GM21723 (cell line): ENCODE measurements at regions not wholly inside any gene's neighbourhood (a gene's known extent, or its start where the extent isn't known, plus 50 kb on each side); places are given as distances from the start of the nearest gene placed in this dataset.

Experiments
- ATAC-seq: cut with Tn5 transposase; IDR thresholded peaks from one replicate; pipeline ENCODE4 v1.9.1; 2021; ENCODE audit warnings: mild to moderate bottlenecking, moderate library complexity; ENCODE audit not compliant: unreplicated experiment

DNA sequence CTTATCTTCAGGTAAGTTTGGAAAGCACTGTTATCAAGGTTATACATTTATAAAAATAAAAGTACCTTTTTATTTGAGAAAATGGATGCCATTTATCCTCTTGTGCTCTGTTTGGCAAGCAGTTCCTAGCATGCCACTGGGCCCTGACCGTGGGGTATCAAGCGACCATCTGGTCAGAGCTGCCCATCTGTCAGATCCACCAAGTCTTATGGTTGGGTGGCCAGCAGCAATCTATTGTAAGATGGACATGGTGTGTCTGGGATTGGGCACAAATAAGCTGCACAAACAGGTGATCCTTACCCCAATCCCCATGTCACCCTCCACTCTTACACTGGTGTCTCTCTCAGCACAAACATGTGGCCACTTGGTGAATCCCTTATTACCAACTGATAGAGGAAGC is 178.5 kb downstream of the DLEU7 start:
- no peak for ATAC-seq

DNA sequence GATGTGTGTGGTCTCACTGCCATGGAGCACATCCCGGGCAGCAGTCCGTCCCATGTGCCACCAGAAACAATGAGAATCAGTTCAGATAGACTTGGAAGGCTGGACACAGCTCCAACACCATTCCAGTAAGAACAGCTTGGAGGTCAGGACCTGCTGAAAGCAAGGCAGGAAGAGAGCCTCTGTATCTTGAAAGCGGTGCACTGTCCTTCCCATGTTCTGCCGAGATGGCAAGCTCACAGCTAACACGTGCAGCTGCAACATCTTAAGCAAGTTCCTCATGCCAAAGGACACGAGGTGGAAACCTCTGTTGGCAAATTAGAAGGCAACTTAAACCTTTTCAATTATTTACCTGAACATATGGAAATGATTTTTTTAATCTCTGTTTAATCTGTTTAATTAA is 175.4 kb downstream of the DLEU7 start:
- no peak for ATAC-seq

DNA sequence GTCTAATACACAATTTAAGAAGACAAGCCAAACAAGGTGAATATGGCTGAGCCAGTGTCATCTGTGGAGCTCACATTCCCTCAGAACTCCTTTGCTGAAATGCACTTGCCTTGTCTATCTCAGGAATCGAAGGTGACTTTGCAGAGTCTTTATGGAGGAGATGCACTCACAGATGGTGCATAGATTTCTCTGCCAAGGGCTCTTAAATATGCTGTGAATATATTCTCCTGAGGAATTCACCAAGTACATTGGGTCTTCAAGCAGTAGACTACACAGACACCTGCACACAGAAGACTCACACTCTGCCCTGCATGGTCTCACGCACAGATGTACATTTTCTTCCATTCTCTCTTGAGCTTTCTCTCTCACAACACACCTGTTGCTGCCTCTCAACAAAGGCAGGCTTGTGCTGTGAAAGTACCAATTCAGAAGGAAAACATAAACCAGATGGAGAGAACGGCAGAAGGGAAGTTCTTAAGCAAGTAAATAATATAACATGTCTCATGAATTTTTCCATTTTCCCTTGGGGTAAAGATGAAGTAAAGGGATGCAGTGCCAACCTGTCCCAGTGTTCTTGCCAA is 174.7 kb downstream of the DLEU7 start:
- ATAC-seq, result no peak

DNA sequence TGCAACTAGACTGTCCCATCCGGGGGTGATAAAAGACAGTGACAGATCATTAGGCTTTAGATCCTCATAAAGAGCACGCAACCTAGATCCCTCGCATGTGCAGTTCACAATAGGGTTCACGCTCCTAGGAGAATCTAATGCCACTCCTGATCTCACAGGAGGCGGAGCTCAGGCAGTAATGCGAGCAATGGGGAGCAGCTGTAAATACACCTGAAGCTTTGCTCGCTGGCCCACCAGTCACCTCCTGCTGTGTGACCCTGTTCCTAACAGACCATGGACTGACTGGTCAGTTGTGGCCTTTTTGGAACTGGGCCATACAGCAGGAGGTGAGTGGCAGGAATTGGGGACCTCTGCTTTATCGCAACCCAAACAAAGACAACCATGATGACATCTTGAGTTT is 173.2 kb downstream of the DLEU7 start:
- no peak for ATAC-seq

DNA sequence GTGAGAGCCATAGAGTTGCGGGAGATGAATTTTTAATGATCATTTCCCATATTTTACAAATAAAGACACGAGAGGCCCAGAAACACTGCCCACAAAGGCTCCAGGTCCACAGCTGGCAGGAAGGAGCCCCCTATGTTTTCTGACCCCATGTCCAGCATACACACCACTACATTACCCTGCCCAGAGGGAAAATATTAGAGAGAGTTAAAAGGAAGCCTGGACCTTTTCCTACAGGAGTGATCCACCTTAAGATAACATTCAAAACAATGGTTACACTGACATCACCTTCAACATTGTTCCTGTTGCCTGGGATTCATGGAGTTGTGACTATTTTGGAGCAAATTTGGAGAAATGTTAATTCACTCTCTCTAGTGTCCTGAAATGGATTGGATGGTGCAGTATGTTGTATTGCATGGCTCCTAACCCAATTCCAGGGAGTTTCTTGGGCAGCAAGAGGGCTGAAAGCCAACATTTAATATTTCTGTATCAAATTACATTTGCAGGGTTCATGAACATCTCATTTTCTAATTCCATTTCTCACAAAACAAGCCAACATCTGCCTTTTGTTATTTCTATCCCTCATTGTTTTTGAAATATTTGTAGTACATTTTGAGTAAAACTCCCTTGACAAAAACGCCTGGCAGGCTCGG is 172.5 kb downstream of the DLEU7 start:
- ATAC-seq, result no peak

DNA sequence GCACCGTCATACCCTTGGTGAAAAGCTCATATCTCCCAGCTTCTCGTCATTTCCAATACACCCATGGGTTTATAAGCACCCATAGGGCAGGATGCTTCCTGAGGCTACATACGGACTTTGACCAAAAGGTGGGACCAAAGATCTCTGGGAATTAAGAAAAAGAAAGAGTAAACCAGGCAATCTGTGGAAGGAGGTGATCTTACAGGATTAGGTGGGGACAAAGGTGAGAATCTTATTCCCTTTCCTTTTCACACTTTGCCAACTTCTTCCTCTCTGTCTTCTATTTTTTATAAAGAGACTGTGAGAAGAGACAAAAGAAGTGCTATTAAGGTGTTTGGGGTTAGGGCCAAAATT is 172.0 kb downstream of the DLEU7 start:
- ATAC-seq, result no peak

DNA sequence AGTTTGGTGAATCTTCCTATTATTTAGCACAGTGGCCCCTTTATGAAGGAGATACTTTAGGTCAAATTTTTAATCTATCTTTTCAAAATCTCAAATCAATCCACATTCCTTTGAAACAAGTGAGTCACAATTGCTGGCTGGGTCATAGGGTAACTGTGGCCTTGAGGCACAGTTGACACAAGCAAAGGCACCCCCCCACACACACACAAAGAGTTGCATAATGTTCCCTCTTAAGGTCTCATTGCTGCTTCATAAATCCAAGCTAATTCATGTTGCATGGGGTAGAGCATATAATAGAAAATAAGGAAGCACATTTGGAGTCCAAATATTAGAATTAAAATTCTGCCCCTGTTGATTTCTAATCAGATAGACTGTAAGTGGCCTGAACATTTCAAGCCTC is 171.5 kb downstream of the DLEU7 start:
- ATAC-seq, result no peak

DNA sequence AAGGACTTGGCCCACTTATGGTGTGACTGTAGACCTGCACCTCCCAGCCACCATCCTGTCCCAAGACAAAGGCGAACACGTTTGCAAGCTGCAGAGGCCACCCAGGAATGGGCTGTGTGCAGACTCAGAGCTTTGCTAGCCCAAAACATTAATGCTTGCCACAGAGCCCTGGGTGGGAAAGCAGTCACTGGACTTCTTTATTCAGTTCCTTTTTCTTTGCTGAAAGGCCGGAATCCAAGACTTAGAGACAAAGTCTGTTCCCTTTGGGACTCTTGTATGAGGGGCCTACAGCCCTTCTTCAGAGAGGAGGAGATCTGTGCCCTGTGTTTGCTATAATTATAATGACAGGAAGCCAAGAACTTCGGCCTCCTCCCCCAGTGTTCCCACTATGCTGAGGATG is 167.8 kb downstream of the DLEU7 start:
- no peak for ATAC-seq

DNA sequence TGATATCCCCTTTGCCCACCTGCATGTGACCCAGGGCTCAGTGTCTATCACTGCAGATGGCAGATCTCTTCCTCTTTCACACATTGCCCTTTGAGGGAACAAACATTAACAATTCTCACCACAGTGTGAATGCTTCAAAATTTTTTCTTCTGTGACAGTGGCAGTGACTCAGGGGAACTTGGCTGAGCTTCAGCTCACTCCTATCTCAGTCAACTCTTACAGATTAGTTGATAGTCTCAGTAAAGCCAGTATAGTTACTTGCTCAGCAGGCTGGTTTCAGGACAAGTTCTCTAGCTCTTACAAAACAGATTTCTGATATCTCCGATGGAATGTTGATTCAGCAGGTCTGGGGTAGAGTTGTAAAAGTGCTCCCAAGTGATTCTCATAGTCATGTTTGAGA is 166.9 kb downstream of the DLEU7 start:
- ATAC-seq, result no peak

DNA sequence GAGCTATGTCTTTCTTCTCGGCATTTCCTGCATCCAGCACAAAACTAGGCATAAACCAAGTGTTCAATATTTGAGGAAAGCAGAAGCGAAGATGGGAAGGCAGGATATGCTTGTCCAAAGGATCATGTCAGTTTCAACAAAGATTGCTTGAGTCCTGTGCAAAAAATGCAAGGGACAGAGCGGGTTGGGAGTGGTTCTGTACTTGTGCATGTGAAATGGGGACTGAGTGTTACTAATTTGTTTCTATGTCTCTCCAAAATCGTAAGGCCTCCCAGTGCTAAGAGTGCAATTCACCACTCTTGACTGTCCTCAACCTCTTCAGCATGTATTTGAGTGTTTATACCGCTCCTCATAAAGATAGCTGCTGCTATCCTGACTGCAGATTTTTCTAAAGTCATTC is 166.2 kb downstream of the DLEU7 start:
- ATAC-seq, result no peak

DNA sequence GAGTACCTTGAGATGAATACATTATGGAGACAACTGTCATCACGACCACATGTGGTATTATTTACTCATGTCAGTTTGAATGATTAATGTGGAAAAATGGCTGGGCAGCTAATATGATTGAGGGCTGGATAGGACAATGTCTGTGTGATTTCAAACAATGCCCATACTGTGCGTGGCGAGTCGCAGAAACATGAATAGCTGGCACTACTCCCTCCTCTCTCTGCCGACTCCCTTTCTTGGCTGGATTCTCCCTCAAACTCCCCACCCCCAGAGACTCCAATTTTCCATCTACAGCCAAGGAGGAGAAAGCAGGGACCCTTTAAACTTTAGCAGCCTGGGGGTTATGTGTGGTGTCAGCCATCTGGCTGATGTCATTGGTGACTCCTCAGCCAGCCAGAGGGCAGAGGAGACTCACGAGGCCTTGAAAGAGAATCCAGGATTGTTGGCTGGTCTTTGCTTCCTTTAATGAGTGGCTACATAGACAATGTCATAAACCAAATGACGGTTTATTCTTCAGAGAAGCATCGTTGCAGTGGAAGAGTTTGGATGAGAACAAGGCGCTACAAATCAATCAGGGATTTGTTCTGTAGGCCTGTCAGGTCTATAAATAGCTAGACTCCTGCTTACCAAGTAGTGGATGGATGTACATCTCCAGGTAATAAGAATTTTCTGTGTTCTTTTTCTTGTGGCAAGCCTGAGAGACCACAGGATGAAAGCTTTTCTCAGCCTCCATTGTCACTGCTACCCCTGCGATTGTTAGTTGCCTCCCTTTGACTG is 165.6 kb downstream of the DLEU7 start:
- ATAC-seq, result no peak

DNA sequence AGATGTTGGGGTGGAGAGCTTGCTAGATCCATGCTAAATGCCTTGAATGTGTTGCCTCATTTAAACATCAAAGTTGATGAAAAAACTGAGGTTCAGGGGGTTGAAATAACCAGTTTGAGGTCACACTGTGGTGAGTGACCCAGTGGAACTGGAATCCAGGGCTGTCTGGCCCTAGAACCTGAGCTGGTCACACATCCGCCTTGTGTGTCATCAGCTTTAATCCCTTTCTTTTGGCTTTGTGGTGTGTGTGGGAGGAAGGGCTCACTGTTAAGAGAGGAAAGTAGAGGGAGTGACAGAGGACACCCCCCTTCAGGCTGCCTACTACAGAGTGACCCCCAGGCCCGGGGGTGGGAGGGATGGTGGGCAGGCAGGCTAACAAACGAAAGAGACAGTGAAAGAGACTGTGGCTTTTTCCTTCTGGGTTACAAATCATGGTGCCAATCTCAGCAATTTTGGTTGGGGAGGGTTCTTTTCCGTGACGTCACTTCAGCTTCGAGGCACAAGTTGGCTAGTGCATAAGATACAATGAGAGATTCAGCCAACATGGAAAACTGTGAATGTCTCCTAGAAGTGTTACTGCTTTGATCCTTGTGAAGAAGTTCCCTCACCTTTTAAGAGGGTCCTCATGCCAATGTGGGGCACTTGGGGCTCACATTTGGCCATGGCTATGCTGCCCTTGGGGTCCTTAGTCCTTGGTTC is 164.9 kb downstream of the DLEU7 start:
- no peak for ATAC-seq

DNA sequence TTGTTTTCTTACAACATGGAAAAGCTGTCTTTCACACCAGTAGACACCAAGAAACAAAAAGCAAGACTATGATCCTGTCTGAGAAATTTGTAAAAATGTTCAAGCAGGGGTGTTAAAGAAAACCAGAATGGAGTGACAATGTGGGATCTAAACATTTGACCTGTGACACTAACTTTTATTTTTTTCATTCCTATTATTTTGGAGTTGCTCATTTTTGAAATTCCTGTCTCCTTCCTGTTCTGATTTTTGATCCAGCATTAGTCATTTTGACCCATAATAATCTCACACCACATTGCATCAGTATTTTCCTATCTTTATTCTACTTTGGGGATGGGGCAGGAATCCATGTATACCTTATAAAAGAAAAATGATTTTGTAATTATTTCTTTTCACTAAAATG is 164.2 kb downstream of the DLEU7 start:
- no peak for ATAC-seq

DNA sequence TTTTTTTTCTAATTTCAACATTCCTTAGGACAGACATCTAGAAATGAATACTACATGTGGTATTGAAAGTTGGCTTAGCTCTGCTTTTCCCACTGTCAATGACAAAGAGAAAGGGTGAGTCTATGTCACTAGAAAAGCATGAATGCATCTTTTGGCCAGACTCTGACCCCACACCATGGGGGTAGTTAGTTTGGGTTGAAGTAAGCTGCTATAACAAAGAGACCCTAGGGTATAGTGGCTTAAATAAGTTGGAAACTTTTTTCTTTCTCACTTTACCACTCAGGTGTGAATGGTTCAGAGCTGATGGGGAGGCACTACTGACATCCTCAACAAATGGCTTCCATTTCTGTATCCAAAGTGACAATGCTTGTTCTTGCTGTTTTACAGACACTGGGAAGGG is 161.5 kb downstream of the DLEU7 start:
- no peak for ATAC-seq

DNA sequence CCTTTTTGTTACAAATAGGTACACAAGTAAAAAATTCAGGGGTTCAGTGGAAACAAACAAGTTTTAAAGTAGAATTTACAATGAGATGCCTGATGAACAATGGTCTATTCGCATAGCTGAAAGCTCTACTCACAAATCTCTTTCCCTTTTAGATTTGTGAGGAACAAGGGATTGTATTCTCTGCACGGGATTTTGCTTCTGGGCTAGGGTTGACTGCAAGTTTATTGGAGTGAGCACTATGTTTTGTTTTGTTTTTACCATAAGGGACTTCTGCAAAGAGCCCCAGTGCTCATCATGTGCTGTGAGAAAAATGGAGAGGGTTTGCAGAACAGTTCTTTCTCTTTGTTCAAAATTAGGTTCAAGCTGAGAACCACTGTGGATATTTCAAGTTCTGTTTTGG is 160.5 kb downstream of the DLEU7 start:
- ATAC-seq, result no peak

DNA sequence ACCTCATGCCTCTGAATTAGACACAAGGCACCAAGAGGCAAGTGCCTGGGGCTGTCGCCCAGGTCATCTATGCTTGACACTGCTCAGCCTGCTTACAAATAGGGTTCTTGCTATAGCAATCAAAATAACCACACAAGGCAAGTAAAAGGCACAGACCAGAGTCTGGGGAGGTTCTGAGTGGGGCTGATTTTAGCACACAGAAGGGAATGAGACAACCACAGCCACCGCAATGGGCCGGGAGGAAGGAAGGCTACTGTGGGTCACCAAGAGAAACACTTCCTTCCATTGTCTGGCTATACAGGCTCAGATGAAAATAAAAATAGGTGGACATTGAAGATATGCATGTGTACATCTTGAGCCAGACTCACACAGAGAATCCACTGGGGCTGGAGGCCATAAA is 159.1 kb downstream of the DLEU7 start:
- no peak for ATAC-seq

DNA sequence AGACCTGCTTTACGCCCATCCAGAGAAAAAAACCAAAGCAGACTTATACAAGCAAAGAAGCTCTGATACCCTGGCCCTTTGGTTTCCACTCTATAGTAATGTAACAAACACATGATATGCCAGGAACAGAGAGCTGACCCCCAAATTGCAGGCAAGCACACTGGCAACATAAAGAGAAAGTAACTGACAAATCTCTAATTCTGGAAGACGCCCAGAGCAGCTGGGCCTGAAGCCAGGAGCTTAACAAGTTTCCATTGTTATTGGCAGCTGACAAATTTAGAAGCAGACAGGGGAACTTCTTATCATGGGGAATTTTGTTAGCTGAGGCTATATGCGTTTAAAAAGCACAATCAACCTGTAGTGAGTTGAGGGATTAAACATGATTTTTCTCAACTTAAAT is 158.0 kb downstream of the DLEU7 start:
- no peak for ATAC-seq

DNA sequence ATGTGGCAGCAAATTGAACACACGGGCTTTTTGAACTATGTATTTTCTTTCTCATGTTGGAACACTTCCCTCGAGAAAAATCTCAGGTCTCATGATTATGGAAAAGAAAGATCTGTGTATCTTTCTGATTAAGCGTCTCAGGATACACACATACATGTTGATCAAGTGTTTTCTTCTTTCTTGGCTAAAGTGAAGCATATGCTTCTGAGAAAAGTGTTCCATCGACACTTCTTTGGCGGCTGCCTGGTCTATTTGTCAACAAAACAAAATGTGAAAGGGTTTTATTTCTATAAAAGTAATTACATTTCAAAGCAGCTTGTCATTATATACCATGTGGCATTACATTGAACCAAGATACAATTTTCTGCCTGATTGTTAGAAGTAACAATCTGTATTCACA is 157.5 kb downstream of the DLEU7 start:
- no peak for ATAC-seq

DNA sequence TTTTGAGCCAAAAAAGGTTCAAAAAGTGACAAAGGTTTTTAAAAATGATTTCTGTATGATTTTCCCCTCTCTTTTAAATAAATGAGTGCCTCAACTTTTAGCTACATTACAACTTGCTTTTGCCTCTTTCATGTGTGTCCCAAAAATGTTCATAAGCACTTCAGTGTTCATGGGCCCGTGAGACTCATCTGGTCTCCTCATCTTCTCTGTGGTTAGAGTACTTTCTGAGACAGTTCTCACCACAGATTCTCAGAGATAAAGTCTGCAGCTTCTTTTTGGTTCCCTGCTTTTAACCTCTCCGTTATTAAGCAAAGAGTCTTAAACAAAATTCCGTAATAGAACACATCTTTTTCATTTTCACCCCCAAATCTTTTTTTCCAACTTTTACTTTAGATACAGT is 156.9 kb downstream of the DLEU7 start:
- ATAC-seq, result no peak

DNA sequence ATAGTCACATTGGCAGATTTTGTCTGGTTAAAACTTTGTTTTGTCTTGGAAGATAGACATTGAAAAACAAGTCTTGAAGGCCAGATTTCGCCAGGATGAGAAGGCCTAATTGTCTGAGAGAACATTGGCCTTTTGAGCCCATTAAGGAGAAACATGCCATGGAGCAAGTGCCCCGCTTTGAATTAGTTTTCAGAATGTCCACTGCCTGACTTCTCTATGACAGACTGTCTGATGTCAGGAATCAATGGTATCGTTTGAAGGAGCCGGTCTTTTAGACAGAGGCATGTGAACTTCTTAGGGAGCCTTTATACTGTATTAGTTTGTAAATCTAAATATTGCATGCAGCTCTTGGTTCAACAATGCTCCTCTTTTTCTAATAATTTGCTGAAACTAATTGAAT is 155.9 kb downstream of the DLEU7 start:
- ATAC-seq, result no peak

DNA sequence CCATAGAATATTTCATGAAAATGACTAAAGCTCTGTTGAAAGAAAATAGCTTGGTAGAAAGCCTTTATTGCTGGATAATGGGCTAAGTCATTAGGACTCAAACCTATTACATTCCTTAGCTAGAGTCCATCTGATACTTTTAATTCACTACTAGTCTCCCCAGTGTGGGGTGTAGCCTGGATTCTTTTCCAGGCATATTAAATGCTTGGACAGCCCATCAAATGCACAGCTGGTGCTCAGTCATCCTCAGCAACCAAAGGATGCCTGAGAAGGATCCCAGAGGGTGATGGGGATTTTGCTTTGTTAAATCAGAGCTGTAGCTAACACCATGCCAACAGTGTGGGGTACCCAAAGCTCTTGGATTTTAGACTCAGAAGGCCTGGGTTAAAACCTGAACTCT is 153.5 kb downstream of the DLEU7 start:
- ATAC-seq, result no peak

DNA sequence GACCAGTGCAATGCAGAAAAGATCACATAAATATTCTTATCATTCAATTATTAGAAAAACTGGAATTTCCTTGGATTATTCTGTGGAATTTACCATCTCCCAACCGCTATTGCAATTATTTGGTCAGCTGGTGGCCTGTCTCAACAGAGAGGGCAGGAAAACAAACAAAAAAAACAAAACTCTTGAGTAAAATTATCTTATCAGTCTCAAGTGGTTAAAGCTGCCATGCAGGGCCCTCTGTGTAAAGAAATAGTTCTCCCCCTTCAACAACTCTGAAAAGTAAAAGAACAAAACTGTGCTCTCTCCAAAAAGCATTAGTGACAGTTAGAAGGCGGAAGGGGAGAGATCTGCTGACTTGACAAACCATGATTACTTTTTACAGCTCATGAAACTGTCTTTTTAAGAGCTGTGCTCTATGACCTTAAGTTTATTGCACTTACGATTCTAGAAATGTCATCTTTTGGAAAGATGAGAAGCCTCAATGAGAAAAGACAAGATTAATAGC is 152.3 kb downstream of the DLEU7 start:
- ATAC-seq, result no peak
